ENCODE measurements at regions not wholly inside any gene's neighbourhood (a gene's known extent, or its start where the extent isn't known, plus 50 kb on each side); places are given as distances from the start of the nearest gene placed in this dataset.

GRCh38 chr1:182142621-182143020, 81.1 kb upstream of the ZNF648 start:
- Mint-ChIP-seq H3K9me3 (no peaks in the 10 kb centered on the region), H3K27me3 (ENCODE audit: low read depth) (no peaks in the 10 kb centered on the region; the same call in 1 of the 2 replicates), H3K4me1 (peaks cover 17 to 21% of the 10 kb centered on the region in 2 experiments), H3K36me3 (ENCODE audit: insufficient read depth in 1 of 3, low read depth in 3 of 3) (no peaks in the 10 kb centered on the region), H3K27ac (peak overlapping the region in 1 of 3 experiments; percentile 84; a peak in 1 of 7 replicates), H3K4me3 (no peak overlapping the region)
- Histone ChIP-seq H4K91ac (ENCODE audit: insufficient read length, low read depth, low read length) (no peak overlapping the region), H4K5ac (ENCODE audit: insufficient read length, low read depth, low read length) (no peak overlapping the region), H3K79me2 (ENCODE audit: insufficient read depth, low read length) (no peaks in the 10 kb centered on the region), H2BK15ac (ENCODE audit: low read depth, low read length) (no peak overlapping the region), H3T11ph (ENCODE audit: low read length) (no peak overlapping the region), H2BK120ac (ENCODE audit: low read depth, low read length, poor library complexity, severe bottlenecking) (no peak overlapping the region), H3K18ac (ENCODE audit: insufficient read length, low read depth, low read length) (no peak overlapping the region), H3K23ac (ENCODE audit: insufficient read length, low read depth, low read length) (no peak overlapping the region), H3K27ac (ENCODE audit: insufficient read length, low read depth, low read length) (no peak overlapping the region), H3K4me1 (ENCODE audit: insufficient read depth, low read length) (no peaks in the 10 kb centered on the region), H3K9ac (ENCODE audit: extremely low read depth, insufficient read length, low read length) (no peak overlapping the region), H3K56ac (ENCODE audit: insufficient read length, low read depth, low read length) (no peak overlapping the region), H4K8ac (replicated peaks; ENCODE audit: insufficient read length, low read depth, low read length) (no peak overlapping the region), H3K9me3 (ENCODE audit: control insufficient read depth, low read depth, low read length) (no peaks in the 10 kb centered on the region), H2BK20ac (ENCODE audit: low read depth, low read length, poor library complexity, severe bottlenecking) (no peak overlapping the region), H3K14ac (ENCODE audit: insufficient read depth, low read length) (no peak overlapping the region), H3K4me2 (ENCODE audit: insufficient read depth, insufficient read length, low read length) (no peak overlapping the region), H3K23me2 (ENCODE audit: insufficient read length, low read depth, low read length, poor library complexity, severe bottlenecking) (no peaks in the 10 kb centered on the region), H2AK5ac (ENCODE audit: insufficient read length, low read length) (no peak overlapping the region), H3K4ac (ENCODE audit: low read depth, low read length) (no peak overlapping the region), H4K20me1 (ENCODE audit: control insufficient read depth, insufficient read depth, insufficient read length) (no peaks in the 10 kb centered on the region), H2AFZ (ENCODE audit: low read length) (no peak overlapping the region), H2BK5ac (ENCODE audit: insufficient read length, low read length) (no peak overlapping the region), H2BK12ac (ENCODE audit: insufficient read length, low read depth, low read length) (no peak overlapping the region), H3K79me1 (ENCODE audit: insufficient read depth, low read depth, low read length, poor library complexity, severe bottlenecking) (no peaks in the 10 kb centered on the region), H3K27me3 (ENCODE audit: insufficient read depth, low read length) (no peaks in the 10 kb centered on the region)
- TF ChIP-seq, protein P1, sequence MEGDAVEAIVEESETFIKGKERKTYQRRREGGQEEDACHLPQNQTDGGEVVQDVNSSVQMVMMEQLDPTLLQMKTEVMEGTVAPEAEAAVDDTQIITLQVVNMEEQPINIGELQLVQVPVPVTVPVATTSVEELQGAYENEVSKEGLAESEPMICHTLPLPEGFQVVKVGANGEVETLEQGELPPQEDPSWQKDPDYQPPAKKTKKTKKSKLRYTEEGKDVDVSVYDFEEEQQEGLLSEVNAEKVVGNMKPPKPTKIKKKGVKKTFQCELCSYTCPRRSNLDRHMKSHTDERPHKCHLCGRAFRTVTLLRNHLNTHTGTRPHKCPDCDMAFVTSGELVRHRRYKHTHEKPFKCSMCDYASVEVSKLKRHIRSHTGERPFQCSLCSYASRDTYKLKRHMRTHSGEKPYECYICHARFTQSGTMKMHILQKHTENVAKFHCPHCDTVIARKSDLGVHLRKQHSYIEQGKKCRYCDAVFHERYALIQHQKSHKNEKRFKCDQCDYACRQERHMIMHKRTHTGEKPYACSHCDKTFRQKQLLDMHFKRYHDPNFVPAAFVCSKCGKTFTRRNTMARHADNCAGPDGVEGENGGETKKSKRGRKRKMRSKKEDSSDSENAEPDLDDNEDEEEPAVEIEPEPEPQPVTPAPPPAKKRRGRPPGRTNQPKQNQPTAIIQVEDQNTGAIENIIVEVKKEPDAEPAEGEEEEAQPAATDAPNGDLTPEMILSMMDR (conservative IDR thresholded peaks at IDR 0.05), result no peak
- DNase-seq, result no peak
- WGBS (ENCODE audit: extremely low coverage, insufficient read length, low lambda C conversion rate), result no CpG with 5 or more reads among the region's 4 CpGs

All from H9 (cell line).